Heart right ventricle (tissue), 16 donors: ENCODE measurements at regions not wholly inside any gene's neighbourhood (a gene's known extent, or its start where the extent isn't known, plus 50 kb on each side); places are given as distances from the start of the nearest gene placed in this dataset.

Source experiments
- ATAC-seq, 8 donors: fragments of 200-7000 bp; cut with Tn5 transposase; one replicate each; pipeline ENCODE4 v1.9.1; 2020; ENCODE audit warnings: mild to moderate bottlenecking in 8 of 8, moderate library complexity in 8 of 8, moderate number of reproducible peaks in 1 of 8
- DNase-seq, 2 donors: peaks; one replicate each; pipeline ENCODE4 v3.0.0-alpha.2; 2020
- H3K27ac ChIP-seq, 10 donors: fragments of 200-600 bp; sonication (generic) in 2 of 10; one replicate each; pipeline versions ENCODE4 v1.5.0 to v1.8.0; 2020 to 2022; ENCODE audit warnings: mild to moderate bottlenecking in 3 of 10
- H3K27me3 ChIP-seq, 7 donors: fragments of 200-600 bp; one replicate each; pipeline ENCODE4 v1.8.0; 2021 to 2022; ENCODE audit warnings: mild to moderate bottlenecking in 2 of 7
- H3K36me3 ChIP-seq, 9 donors: fragments of 200-600 bp; sonication (generic) in 1 of 9; one replicate each; pipeline versions ENCODE4 v1.5.0 to v1.8.0; 2020 to 2022; ENCODE audit warnings: mild to moderate bottlenecking in 2 of 9
- H3K4me1 ChIP-seq, 9 donors: fragments of 200-600 bp; sonication (generic) in 1 of 9; one replicate each; pipeline versions ENCODE4 v1.5.0 to v1.8.0; 2020 to 2022; ENCODE audit warnings: mild to moderate bottlenecking in 4 of 9
- H3K4me3 ChIP-seq, 10 donors: fragments of 200-600 bp; sonication (generic) in 2 of 10; one replicate each; pipeline versions ENCODE4 v1.5.0 to v1.8.0; 2020 to 2022; ENCODE audit warnings: mild to moderate bottlenecking in 7 of 10, moderate library complexity in 2 of 10
- H3K9me3 ChIP-seq, 11 donors: fragments of 200-600 bp in 10 of 11; sonication (generic) in 2 of 11; one replicate each; pipeline versions ENCODE4 v1.5.0 to v1.8.0; 2013 to 2022; ENCODE audit warnings: mild to moderate bottlenecking in 2 of 11, control low read depth in 1 of 11, moderate library complexity in 1 of 11
- WGBS, 2 donors: extraction: QIAGEN DNeasy Blood & Tissue Kit; methylation state at CpG; one replicate each; pipeline ENCODE4 v1.1.7; 2013; ENCODE audit warnings: inconsistent platforms in 1 of 2; 5-methylcytosine and 5-hydroxymethylcytosine counted together
- intact Hi-C, 10 donors: fragments of 100-400 bp; cut with DNase I; formaldehyde crosslinking; loops; one replicate each; pipeline versions ENCODE4 v1.11.1 to v1.14.2; 2022
- TF ChIP-seq, protein P1 (sequence below), 9 donors: fragments of 200-600 bp; sonication (generic) in 2 of 9; IDR thresholded peaks; one replicate each; pipeline versions ENCODE4 v1.5.0 to v1.8.0; 2021 to 2022; ENCODE audit warnings: antibody characterized with exemption in 9 of 9, mild to moderate bottlenecking in 5 of 9, moderate library complexity in 1 of 9
- donor health status: Arrhythmogenic right ventricular cardiomyopathy.
- donor health status: ischemic (EF 13 %, LVEDD 7.1; RV severe dilation, severe dysfunction).
- donor health status: healthy with polysubstance abuse.
- donor health status: DM: no; HTN: yes; CAD: no.
- donor health status: DM: no; HTN: no; CAD: no.
- donor health status: ischemic (EF 25% LVEDD 6.9; RV normal size, moderate dysfunction).
- donor health status: ischemic (EF 25% LVEDD 5.7; RV mildly dilated, moderate dysfunction).
- donor health status: healthy.
- donor health status: DM: yes; HTN: yes; CAD: no.
- donor health status: Ischemic cardiomyopathy.
- donor health status: ischemic (EF 35%, LVEDD 5.7; RV mildly dilated, moderate dysfunction).
- donor health status: nonischemic (EF 11% LVEDD 7.7; RV severe dilation, severe dysfunction).
- donor health status: DM: yes; HTN: yes; CAD: no.
- donor health status: PGD.
- donor health status: ischemic (EF 29% LVEDD 5.4; RV normal size, mild dysfunction).
- donor health status: nonischemic (EF 23%, LVEDD 6.1; RV moderate dilation, normal function).

DNA sequence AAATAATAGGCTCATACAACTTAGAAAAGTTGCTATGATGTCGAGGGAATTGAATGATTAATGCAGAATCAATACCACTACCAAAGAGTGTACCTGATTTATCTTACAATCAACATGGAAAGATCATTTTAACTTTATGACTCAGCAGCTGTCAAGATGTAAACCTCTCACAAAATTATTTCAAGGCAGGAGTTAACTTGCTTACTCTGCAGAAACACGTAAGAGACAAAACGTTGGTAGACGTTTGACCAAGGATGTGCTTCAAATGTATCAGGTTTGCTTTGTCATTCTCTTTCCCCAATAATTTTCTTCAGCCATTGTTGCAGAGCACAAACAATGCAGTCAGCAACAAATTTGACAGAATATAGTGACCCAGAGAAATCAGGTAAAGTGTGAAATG, 415.8 kb upstream of the KIF2B start:
- H3K27me3 ChIP-seq, result no peaks in the 10 kb centered on the region
- intact Hi-C loops, result no loop called here
- no peaks in the 10 kb centered on the region for H3K36me3 ChIP-seq
- no peak for DNase-seq
- H3K4me3 ChIP-seq, result no peak overlapping the region
- no peak overlapping the region for H3K27ac ChIP-seq
- no peak for ATAC-seq
- H3K9me3 ChIP-seq, result peaks cover 0 to 44% (median 18%) of the 10 kb centered on the region in 11 donors
- H3K4me1 ChIP-seq, result no peaks in the 10 kb centered on the region
- TF ChIP-seq, protein P1, sequence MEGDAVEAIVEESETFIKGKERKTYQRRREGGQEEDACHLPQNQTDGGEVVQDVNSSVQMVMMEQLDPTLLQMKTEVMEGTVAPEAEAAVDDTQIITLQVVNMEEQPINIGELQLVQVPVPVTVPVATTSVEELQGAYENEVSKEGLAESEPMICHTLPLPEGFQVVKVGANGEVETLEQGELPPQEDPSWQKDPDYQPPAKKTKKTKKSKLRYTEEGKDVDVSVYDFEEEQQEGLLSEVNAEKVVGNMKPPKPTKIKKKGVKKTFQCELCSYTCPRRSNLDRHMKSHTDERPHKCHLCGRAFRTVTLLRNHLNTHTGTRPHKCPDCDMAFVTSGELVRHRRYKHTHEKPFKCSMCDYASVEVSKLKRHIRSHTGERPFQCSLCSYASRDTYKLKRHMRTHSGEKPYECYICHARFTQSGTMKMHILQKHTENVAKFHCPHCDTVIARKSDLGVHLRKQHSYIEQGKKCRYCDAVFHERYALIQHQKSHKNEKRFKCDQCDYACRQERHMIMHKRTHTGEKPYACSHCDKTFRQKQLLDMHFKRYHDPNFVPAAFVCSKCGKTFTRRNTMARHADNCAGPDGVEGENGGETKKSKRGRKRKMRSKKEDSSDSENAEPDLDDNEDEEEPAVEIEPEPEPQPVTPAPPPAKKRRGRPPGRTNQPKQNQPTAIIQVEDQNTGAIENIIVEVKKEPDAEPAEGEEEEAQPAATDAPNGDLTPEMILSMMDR (IDR thresholded peaks at IDR 0.05), result no peak
- WGBS, 2 donors, result 84 to 85% methylated on average over 4 of the region's 4 CpGs

DNA sequence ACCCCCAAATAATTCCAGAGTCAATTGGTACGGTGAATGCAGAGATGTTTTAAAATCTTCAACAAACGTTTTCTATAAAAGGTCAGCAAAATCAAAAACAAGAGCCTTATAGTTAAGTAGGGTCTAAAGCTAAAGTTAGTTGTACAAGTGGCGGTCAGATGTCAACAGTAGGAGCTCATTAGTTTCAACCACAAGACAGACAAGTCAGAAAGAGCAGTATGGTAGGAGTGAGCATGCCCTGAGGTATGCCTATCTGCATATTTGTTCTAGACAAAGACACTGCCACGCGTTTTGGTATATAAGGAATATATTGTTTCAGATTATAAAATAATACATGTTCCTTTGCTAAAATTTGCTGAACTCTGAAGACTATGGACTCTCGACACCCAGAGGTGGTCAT, 431.5 kb upstream of the KIF2B start:
- Histone ChIP-seq H3K36me3 (no peaks in the 10 kb centered on the region), H3K9me3 (no peaks in the 10 kb centered on the region), H3K4me3 (no peak overlapping the region), H3K4me1 (no peaks in the 10 kb centered on the region), H3K27me3 (no peaks in the 10 kb centered on the region), H3K27ac (no peak overlapping the region)
- DNase-seq (no peak), ATAC-seq (no peak)
- TF ChIP-seq, protein P1 (IDR thresholded peaks at IDR 0.05), result no peak
- WGBS, 2 donors, result 86 to 88% methylated on average over 6 of the region's 6 CpGs
- intact Hi-C loops, result no loop called here

DNA sequence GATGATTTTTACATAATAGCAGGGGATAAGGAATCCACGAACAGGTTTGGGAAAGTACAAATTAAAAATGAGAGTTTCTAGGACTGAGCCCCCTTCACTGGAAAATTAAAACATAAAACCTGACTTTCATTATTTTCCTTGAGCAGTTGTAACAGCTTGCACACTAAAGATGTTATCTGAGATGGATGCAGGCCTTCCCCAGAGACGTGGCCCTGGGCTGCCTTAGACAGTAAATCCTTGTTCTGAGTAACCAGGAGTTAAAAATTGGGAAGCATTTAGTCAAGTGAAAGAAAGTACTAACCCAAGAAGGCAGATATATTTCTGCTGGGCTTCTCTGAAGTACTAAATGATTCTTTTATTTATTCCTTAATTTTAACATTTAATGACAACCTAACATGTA, 432.2 kb upstream of the KIF2B start:
- 44 to 45% methylated on average over 2 of the region's 2 CpGs for WGBS, 2 donors
- Histone ChIP-seq H3K36me3 (no peaks in the 10 kb centered on the region), H3K27me3 (no peaks in the 10 kb centered on the region), H3K4me1 (no peaks in the 10 kb centered on the region), H3K4me3 (no peak overlapping the region), H3K27ac (no peak overlapping the region), H3K9me3 (no peaks in the 10 kb centered on the region)
- DNase-seq, result no peak
- no peak for ATAC-seq
- intact Hi-C loops, result no loop called here
- TF ChIP-seq, protein P1 (IDR thresholded peaks at IDR 0.05), result no peak

DNA sequence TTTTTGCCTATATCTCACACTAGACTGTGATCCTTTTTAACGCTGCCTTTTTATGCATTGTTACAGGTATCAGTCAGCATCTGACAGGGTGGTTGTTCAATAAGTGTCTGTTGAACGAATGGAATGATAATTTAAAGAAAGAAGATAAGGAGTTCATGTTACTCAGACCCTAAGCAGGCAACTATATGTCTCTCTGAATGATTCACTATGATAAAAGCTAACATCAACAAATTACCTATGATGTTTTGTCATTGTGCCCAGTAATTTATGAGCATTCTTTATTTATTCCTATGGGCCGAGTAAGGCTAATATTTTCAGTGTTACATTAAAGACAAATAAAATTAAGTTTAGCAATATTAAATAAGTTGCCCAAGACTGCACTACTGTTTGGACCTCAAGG, 435.0 kb upstream of the KIF2B start:
- intact Hi-C loops, result no loop called here
- Histone ChIP-seq H3K36me3 (no peaks in the 10 kb centered on the region), H3K27me3 (no peaks in the 10 kb centered on the region), H3K4me3 (no peak overlapping the region), H3K27ac (no peak overlapping the region), H3K4me1 (no peaks in the 10 kb centered on the region), H3K9me3 (no peaks in the 10 kb centered on the region)
- ATAC-seq (no peak), DNase-seq (no peak)
- WGBS, 2 donors, result 57 to 59% methylated on average over 3 of the region's 3 CpGs
- TF ChIP-seq, protein P1 (IDR thresholded peaks at IDR 0.05), result no peak
